HEK293 (cell line): ENCODE measurements at regions not wholly inside any gene's neighbourhood (a gene's known extent, or its start where the extent isn't known, plus 50 kb on each side); places are given as distances from the start of the nearest gene placed in this dataset.

Experiments
- CTCF ChIA-PET: fragments of 350-600 bp; formaldehyde crosslinking; extraction: SDS; loops from one replicate; lab custom pipeline; 2021; ENCODE audit warnings: antibody characterized with exemption; lab: Yijun Ruan, JAX
- POLR2A ChIA-PET: fragments of 300-600 bp; formaldehyde crosslinking; extraction: SDS; loops from one replicate; lab custom pipeline; 2020; ENCODE audit warnings: antibody characterized with exemption, inconsistent platforms; lab: Yijun Ruan, JAX
- H3K27ac ChIP-seq: fragments of 200-500 bp; sonication (Bioruptor generic); 2 replicates; pipeline ENCODE4 v1.5.1; 2014; ENCODE audit warnings: low read depth, low read length, control low read depth, inconsistent platforms; ENCODE audit errors: extremely low read depth
- H3K36me3 ChIP-seq, 2 experiments: fragments of 200-500 bp in 1 of 2; sonication (Bioruptor generic) in 1 of 2; 1 replicate in 1 of 2; 2 replicates in 1 of 2; pipeline ENCODE4 v1.5.1; 2014 to 2017; ENCODE audit warnings: inconsistent platforms in 2 of 2, low read length in 2 of 2; ENCODE audit not compliant: control insufficient read depth in 2 of 2, insufficient read depth in 1 of 2
- H3K4me1 ChIP-seq: fragments of 200-500 bp; sonication (Bioruptor generic); 2 replicates; pipeline ENCODE4 v1.5.1; 2014; ENCODE audit warnings: mild to moderate bottlenecking, low read length, inconsistent platforms; ENCODE audit not compliant: control insufficient read depth, insufficient read depth
- H3K4me3 ChIP-seq: 2 replicates; pipeline ENCODE4 v1.5.1; 2011; ENCODE audit warnings: low read depth, mild to moderate bottlenecking, control low read depth, low read length, moderate library complexity
- H3K9me3 ChIP-seq: fragments of 200-500 bp; sonication (Bioruptor generic); 2 replicates; pipeline ENCODE4 v1.5.1; 2014; ENCODE audit warnings: low read depth, low read length, inconsistent platforms; ENCODE audit not compliant: control insufficient read depth, insufficient read depth
- TSHZ1 ChIP-seq: fragments of 450-650 bp; formaldehyde crosslinking; IDR thresholded peaks from 2 replicates; pipeline ENCODE4 v1.5.1; 2016; ENCODE audit warnings: missing biosample characterization, missing genetic modification characterization, borderline replicate concordance
- ZFHX2 ChIP-seq: fragments of 450-650 bp; formaldehyde crosslinking; conservative IDR thresholded peaks from 2 replicates; pipeline ENCODE4 v1.5.1; 2016; ENCODE audit warnings: missing biosample characterization, missing genetic modification characterization
- ZNF214 ChIP-seq: fragments of 450-650 bp; formaldehyde crosslinking; IDR thresholded peaks from 2 replicates; pipeline ENCODE4 v1.5.1; 2017; ENCODE audit warnings: missing biosample characterization, mild to moderate bottlenecking, missing genetic modification characterization, borderline replicate concordance
- ZNF239 ChIP-seq: fragments of 450-650 bp; formaldehyde crosslinking; IDR thresholded peaks from 2 replicates; pipeline ENCODE4 v1.5.1; 2016; ENCODE audit warnings: missing biosample characterization, missing genetic modification characterization
- ZNF248 ChIP-seq: fragments of 450-650 bp; formaldehyde crosslinking; IDR thresholded peaks from 2 replicates; pipeline ENCODE4 v1.5.1; 2017; ENCODE audit warnings: missing biosample characterization, missing genetic modification characterization
- TF ChIP-seq, protein P1 (sequence below): fragments of 450-650 bp; formaldehyde crosslinking; IDR thresholded peaks from 2 replicates; pipeline ENCODE4 v1.5.1; 2016; ENCODE audit warnings: missing biosample characterization, missing genetic modification characterization, borderline replicate concordance
- TF ChIP-seq, protein P2 (sequence below): fragments of 450-650 bp; formaldehyde crosslinking; conservative IDR thresholded peaks from 2 replicates; pipeline ENCODE4 v1.5.1; 2016; ENCODE audit warnings: low read depth, missing biosample characterization, missing genetic modification characterization

DNA sequence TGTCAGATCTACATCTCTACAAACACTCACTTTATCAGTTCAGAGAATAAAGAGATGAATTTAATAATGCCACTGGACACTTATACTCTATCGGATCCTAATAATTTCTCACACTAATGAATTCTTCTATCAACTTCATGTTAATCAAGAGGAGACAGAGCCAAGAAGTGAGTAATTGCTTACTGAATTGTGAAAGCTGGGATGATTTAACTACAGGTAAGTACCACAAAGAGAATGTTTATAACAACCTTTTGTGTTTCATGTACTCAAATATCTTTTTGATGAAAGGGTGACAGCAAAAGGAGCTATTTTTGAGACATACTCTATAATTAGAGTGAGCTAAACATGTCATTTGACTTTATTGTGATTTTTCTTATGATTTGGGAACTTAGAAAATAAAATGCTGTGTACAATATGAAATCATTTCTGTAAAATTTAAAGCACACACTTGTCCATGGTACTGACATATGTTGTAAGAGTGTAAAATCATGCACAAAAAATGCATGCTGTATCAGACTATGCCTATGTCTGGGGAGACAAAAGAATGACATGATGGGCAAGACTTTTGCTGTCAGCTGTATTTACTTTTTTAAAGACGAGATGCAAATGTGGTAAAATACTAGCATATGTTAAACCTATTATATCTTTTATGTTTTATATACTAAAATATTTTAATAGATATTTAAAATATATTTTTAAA lies 361.2 kb downstream of the CCER1 start (continued):
- TF ChIP-seq, protein P1, sequence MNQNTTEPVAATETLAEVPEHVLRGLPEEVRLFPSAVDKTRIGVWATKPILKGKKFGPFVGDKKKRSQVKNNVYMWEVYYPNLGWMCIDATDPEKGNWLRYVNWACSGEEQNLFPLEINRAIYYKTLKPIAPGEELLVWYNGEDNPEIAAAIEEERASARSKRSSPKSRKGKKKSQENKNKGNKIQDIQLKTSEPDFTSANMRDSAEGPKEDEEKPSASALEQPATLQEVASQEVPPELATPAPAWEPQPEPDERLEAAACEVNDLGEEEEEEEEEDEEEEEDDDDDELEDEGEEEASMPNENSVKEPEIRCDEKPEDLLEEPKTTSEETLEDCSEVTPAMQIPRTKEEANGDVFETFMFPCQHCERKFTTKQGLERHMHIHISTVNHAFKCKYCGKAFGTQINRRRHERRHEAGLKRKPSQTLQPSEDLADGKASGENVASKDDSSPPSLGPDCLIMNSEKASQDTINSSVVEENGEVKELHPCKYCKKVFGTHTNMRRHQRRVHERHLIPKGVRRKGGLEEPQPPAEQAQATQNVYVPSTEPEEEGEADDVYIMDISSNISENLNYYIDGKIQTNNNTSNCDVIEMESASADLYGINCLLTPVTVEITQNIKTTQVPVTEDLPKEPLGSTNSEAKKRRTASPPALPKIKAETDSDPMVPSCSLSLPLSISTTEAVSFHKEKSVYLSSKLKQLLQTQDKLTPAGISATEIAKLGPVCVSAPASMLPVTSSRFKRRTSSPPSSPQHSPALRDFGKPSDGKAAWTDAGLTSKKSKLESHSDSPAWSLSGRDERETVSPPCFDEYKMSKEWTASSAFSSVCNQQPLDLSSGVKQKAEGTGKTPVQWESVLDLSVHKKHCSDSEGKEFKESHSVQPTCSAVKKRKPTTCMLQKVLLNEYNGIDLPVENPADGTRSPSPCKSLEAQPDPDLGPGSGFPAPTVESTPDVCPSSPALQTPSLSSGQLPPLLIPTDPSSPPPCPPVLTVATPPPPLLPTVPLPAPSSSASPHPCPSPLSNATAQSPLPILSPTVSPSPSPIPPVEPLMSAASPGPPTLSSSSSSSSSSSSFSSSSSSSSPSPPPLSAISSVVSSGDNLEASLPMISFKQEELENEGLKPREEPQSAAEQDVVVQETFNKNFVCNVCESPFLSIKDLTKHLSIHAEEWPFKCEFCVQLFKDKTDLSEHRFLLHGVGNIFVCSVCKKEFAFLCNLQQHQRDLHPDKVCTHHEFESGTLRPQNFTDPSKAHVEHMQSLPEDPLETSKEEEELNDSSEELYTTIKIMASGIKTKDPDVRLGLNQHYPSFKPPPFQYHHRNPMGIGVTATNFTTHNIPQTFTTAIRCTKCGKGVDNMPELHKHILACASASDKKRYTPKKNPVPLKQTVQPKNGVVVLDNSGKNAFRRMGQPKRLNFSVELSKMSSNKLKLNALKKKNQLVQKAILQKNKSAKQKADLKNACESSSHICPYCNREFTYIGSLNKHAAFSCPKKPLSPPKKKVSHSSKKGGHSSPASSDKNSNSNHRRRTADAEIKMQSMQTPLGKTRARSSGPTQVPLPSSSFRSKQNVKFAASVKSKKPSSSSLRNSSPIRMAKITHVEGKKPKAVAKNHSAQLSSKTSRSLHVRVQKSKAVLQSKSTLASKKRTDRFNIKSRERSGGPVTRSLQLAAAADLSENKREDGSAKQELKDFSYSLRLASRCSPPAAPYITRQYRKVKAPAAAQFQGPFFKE (tag by site-specific recombination): no peak
- TF ChIP-seq ZNF214 (tag by site-specific recombination) (no peak), ZNF248 (no peak), ZFHX2 (tag by site-specific recombination) (no peak), TSHZ1 (tag by site-specific recombination) (no peak)
- TF ChIP-seq, protein P2, sequence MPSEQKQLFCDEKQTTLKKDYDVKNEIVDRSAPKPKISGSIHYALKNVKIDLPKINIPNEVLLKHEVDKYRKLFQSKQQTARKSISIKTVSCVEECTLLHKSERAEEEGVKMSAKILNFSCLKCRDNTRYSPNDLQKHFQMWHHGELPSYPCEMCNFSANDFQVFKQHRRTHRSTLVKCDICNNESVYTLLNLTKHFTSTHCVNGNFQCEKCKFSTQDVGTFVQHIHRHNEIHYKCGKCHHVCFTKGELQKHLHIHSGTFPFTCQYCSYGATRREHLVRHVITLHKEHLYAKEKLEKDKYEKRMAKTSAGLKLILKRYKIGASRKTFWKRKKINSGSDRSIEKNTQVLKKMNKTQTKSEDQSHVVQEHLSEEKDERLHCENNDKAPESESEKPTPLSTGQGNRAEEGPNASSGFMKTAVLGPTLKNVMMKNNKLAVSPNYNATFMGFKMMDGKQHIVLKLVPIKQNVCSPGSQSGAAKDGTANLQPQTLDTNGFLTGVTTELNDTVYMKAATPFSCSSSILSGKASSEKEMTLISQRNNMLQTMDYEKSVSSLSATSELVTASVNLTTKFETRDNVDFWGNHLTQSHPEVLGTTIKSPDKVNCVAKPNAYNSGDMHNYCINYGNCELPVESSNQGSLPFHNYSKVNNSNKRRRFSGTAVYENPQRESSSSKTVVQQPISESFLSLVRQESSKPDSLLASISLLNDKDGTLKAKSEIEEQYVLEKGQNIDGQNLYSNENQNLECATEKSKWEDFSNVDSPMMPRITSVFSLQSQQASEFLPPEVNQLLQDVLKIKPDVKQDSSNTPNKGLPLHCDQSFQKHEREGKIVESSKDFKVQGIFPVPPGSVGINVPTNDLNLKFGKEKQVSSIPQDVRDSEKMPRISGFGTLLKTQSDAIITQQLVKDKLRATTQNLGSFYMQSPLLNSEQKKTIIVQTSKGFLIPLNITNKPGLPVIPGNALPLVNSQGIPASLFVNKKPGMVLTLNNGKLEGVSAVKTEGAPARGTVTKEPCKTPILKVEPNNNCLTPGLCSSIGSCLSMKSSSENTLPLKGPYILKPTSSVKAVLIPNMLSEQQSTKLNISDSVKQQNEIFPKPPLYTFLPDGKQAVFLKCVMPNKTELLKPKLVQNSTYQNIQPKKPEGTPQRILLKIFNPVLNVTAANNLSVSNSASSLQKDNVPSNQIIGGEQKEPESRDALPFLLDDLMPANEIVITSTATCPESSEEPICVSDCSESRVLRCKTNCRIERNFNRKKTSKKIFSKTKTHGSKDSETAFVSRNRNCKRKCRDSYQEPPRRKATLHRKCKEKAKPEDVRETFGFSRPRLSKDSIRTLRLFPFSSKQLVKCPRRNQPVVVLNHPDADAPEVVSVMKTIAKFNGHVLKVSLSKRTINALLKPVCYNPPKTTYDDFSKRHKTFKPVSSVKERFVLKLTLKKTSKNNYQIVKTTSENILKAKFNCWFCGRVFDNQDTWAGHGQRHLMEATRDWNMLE (tag by site-specific recombination): no peak
- TF ChIP-seq, all 188 proteins: peak for 0

DNA sequence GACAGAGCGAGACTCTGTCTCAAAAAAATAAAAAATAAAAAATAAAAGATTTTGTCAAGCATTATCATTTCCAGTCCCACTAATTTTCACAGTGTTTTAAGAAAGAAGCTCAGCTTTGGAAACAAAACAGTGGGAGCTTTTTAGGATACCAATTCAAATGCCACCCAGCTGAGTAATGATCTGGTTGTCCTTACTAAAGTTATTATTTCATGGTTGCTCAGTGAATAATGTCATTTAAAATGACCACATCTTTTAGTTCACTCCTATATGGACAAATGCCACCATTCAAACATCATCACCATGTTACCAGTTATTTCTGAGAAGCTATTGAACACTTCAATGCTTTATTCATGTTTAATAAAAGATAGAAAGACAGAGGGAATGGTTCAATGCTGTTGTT lies 365.0 kb downstream of the CCER1 start:
- no peak for TF ChIP-seq ZNF239
- no peaks in the 10 kb centered on the region for H3K9me3 ChIP-seq
- CTCF ChIA-PET: interaction anchor here (0.7 kb wide), 1 partner anchor 12 kb away, joined by 3 read pairs; no protein-coding TSS in a partner anchor
- H3K4me3 ChIP-seq: no peak overlapping the region
- H3K36me3 ChIP-seq: no peaks in the 10 kb centered on the region
- no peak overlapping the region for H3K27ac ChIP-seq
- H3K4me1 ChIP-seq: no peaks in the 10 kb centered on the region
- POLR2A ChIA-PET: no interaction called here
